ENCODE measurements at regions not wholly inside any gene's neighbourhood (a gene's known extent, or its start where the extent isn't known, plus 50 kb on each side); places are given as distances from the start of the nearest gene placed in this dataset.

DNA sequence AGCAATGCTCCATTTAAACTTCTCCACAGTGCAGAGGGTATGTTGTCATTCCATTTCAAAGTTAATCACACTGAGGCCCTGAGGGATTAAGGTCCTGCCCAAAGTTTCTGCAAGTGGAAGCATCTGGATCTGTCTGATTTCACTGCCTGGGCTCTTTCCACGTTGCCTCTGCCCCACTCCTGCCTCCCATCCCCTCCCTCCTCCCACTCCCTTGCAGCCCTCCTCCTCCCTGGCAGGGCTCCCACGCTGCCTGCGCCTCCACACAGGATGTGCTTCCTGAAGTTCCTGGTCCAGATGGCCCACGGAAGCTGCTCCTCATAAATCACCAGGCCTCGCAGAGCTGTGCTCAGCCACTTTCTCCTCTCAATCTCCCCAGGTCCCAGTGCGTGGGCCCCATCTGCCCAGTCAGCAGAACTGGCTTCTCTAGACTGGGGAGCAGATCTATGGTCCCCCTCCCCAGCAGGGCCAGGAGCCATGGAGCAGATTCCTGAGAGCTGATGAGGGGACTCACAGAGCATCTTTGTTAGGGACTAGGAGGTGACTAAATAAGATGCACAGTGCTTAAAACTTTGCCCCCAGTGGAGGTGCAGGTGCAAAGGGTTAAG lies 65.4 kb upstream of the MAFB start:
- peak; percentile 54 for DNase-seq (ENCODE audit: low spot score)
- Histone ChIP-seq H3K9me3 (no peaks in the 10 kb centered on the region), H3K27me3 (no peaks in the 10 kb centered on the region), H3K36me3 (no peaks in the 10 kb centered on the region), H3K4me1 (peaks cover 0 to 9% of the 10 kb centered on the region in 2 donors), H3K4me3 (no peak overlapping the region), H3K27ac (no peak overlapping the region)
- no peak for TF ChIP-seq CTCF (IDR thresholded peaks at IDR 0.05)

DNA sequence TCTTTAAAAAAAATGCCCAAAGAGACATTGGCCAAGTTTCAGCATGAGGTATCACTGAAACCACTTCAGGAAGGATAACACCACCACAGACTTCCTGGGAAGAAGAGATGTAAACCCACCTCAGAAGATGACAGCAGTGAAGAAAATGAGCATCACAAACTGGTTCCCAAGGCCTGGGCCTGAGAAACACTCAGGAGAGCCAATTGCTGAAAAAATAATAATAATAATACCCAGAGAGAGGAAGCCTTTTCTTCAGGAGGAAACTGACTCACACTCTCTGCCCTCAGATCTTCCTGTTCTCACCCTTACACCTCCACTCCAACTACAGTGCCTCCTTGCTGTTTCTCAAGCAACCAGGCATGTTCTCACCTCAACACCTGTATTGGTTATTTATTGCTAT lies 68.1 kb upstream of the MAFB start:
- Histone ChIP-seq H3K4me3 (no peak overlapping the region), H3K4me1 (peaks cover 0 to 9% of the 10 kb centered on the region in 2 donors), H3K9me3 (no peaks in the 10 kb centered on the region), H3K27ac (no peak overlapping the region), H3K36me3 (no peaks in the 10 kb centered on the region), H3K27me3 (no peaks in the 10 kb centered on the region)
- no peak for TF ChIP-seq CTCF (IDR thresholded peaks at IDR 0.05)
- DNase-seq (ENCODE audit: low spot score) = no peak

DNA sequence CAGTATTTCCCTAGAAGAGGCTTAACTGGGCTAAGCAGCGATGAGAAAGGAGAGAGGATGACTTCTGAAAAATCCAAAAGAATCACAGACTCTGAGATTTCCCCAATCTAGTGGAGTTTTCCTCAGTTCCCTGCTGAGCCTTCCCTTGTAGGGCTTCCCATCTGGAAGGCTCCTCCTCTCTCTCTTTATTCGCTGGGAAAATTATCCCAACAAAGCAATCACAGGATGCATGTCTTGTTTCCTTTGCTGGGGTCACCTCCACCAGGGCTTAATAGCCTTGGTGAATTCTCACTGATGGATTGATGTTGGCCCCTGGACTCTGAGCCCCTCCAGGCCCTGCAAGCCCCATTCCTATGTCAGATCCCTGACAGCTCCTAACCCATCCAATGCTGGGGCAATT lies 69.8 kb upstream of the MAFB start:
- DNase-seq (ENCODE audit: low spot score) = no peak
- TF ChIP-seq CTCF (IDR thresholded peaks at IDR 0.05) = no peak

GRCh38 chr20:40760399-40760798 lies 71.4 kb upstream of the MAFB start:
- H3K36me3 ChIP-seq = no peaks in the 10 kb centered on the region
- no peak overlapping the region for H3K27ac ChIP-seq
- no peaks in the 10 kb centered on the region for H3K9me3 ChIP-seq
- H3K27me3 ChIP-seq = no peaks in the 10 kb centered on the region
- DNase-seq (ENCODE audit: low spot score) = no peak
- TF ChIP-seq CTCF (IDR thresholded peaks at IDR 0.05) = no peak
- no peaks in the 10 kb centered on the region for H3K4me1 ChIP-seq
- H3K4me3 ChIP-seq = no peak overlapping the region

More for the DNA sequence above, 69.8 kb upstream of the MAFB start:
- H3K27me3 ChIP-seq = no peaks in the 10 kb centered on the region
- no peaks in the 10 kb centered on the region for H3K9me3 ChIP-seq
- H3K4me3 ChIP-seq = no peak overlapping the region
- H3K4me1 ChIP-seq = peaks cover 0 to 9% of the 10 kb centered on the region in 2 donors
- H3K36me3 ChIP-seq = no peaks in the 10 kb centered on the region
- H3K27ac ChIP-seq = no peak overlapping the region

- no peak for DNase-seq (ENCODE audit: low spot score)
- TF ChIP-seq CTCF (IDR thresholded peaks at IDR 0.05) = no peak
- no peaks in the 10 kb centered on the region for H3K27me3 ChIP-seq
- no peaks in the 10 kb centered on the region for H3K9me3 ChIP-seq
- no peak overlapping the region for H3K27ac ChIP-seq
- no peak overlapping the region for H3K4me3 ChIP-seq
- no peaks in the 10 kb centered on the region for H3K4me1 ChIP-seq
- no peaks in the 10 kb centered on the region for H3K36me3 ChIP-seq
These were observed 74.7 kb upstream of the MAFB start for GRCh38 chr20:40763646-40764295.

Data from right atrium auricular region (tissue), 2 donors.